ENCODE measurements at regions not wholly inside any gene's neighbourhood (a gene's known extent, or its start where the extent isn't known, plus 50 kb on each side); places are given as distances from the start of the nearest gene placed in this dataset.
A peak's percentile ranks its signal among the peaks of the same experiment; 100 is the strongest.
"Not testable (repeated sequence)": the region's sequence is repeated elsewhere in the genome, so short reads cannot be mapped to it uniquely, and the experiment has no call there.

- DNase-seq, result no peak
Observed at GRCh38 chr4:141347684-141348083, 127.0 kb downstream of the ZNF330 start.

- peak; percentile 75 for DNase-seq
Observed at GRCh38 chr4:141348125-141348524, 127.4 kb downstream of the ZNF330 start.

GRCh38 chr4:141348573-141348972 is 127.9 kb downstream of the ZNF330 start:
- no peak for DNase-seq

- peak; percentile 43 for DNase-seq
Observed at GRCh38 chr4:141349236-141349635, 128.5 kb downstream of the ZNF330 start.

- no peak for DNase-seq
Observed at GRCh38 chr4:141350122-141350905, 129.6 kb downstream of the ZNF330 start.

GRCh38 chr4:141352331-141352730 is 131.6 kb downstream of the ZNF330 start:
- DNase-seq, result peak; percentile 84

GRCh38 chr4:141352909-141353525 is 132.3 kb downstream of the ZNF330 start:
- peak; percentile 84 for DNase-seq

- peak; percentile 66 for DNase-seq
Observed at GRCh38 chr4:141356321-141356962, 135.7 kb downstream of the ZNF330 start.

- no peak for DNase-seq
Observed at GRCh38 chr4:141356963-141357335, 136.3 kb downstream of the ZNF330 start.

GRCh38 chr4:141368241-141368640 is 147.5 kb downstream of the ZNF330 start:
- DNase-seq, result not testable (repeated sequence)

GRCh38 chr4:141371206-141371605 is 150.5 kb downstream of the ZNF330 start:
- DNase-seq, result no peak

GRCh38 chr4:141375855-141376254 is 155.2 kb downstream of the ZNF330 start:
- no peak for DNase-seq

- DNase-seq, result no peak
Observed at GRCh38 chr4:141376769-141377168, 156.1 kb downstream of the ZNF330 start.

- DNase-seq, result no peak
Observed at GRCh38 chr4:141387299-141387698, 166.6 kb downstream of the ZNF330 start.

GRCh38 chr4:141388481-141388880 is 167.8 kb downstream of the ZNF330 start:
- no peak for DNase-seq

GRCh38 chr4:141389649-141390048 is 169.0 kb downstream of the ZNF330 start:
- no peak for DNase-seq

GRCh38 chr4:141390571-141390970 is 169.9 kb downstream of the ZNF330 start:
- no peak for DNase-seq

- DNase-seq, result no peak
Observed at GRCh38 chr4:141391293-141391692, 170.6 kb downstream of the ZNF330 start.

- no peak for DNase-seq
Observed at GRCh38 chr4:141391771-141392170, 171.1 kb downstream of the ZNF330 start.

- no peak for DNase-seq
Observed at GRCh38 chr4:141395246-141395830, 174.6 kb downstream of the ZNF330 start.

GRCh38 chr4:141395919-141396318 is 175.2 kb downstream of the ZNF330 start:
- DNase-seq, result no peak

GRCh38 chr4:141402712-141403111 is 182.0 kb downstream of the ZNF330 start:
- DNase-seq, result no peak

GRCh38 chr4:141403782-141404181 is 183.1 kb downstream of the ZNF330 start:
- no peak for DNase-seq

- no peak for DNase-seq
Observed at GRCh38 chr4:141406237-141406636, 185.5 kb downstream of the ZNF330 start.

All from hematopoietic multipotent progenitor cell treated with erythropoietin and hydrocortisone succinate and interleukin-3 and kit ligand, for 4 days (in vitro differentiated cells).